Activated CD4-positive, CD25-positive, alpha-beta regulatory T cell treated with anti-CD3 and anti-CD28 coated beads, Interleukin-2, amount 50 U/mL, for 72 hours (primary cell): ENCODE measurements at regions not wholly inside any gene's neighbourhood (a gene's known extent, or its start where the extent isn't known, plus 50 kb on each side); places are given as distances from the start of the nearest gene placed in this dataset.

Source experiments
- DNase-seq: peaks from one replicate; pipeline ENCODE4 v3.0.0; 2021

DNA sequence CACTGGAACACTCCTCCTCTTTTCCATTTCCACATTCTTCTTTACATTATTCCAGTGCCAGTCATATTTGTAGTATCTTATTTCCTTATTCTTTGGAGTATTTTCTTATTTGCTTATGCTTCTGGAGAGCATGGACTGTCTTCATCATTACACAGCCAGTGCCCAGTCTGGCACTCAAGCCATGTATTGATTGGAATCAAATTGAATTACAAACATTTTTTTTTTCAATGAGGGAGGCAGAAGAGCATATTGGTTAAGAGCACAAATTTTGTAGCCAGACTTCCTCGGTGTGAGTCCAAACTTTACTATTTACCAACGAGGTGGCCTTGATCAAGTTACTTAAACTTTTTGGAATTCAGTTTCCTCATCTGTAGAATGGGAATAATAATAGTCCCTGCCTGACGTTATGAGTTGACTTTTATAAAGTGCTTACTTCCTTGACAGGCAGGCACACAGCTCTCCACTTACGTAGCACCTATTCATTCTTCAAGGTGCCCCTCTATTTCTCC lies 186.6 kb upstream of the BCL6 start:
- no peak for DNase-seq

DNA sequence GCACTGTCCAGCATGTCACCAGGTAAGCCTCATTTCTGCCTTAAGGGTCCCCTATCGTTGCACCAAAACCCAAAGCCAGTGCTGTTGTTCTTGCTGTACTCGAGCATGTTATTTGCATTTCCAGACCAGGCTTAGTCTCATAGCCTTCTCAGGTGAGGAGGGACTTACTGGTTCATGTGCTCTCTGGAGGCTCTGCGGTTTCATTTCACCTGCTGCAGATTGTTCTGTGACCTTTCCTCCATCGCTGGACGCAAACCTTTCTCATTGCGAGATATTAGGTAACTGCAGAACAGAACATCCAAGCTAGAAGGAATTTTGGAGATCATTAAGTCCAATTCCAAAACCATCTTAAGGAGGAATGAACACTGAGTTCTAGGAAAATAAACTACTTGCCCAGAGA lies 187.3 kb upstream of the BCL6 start:
- no peak for DNase-seq

DNA sequence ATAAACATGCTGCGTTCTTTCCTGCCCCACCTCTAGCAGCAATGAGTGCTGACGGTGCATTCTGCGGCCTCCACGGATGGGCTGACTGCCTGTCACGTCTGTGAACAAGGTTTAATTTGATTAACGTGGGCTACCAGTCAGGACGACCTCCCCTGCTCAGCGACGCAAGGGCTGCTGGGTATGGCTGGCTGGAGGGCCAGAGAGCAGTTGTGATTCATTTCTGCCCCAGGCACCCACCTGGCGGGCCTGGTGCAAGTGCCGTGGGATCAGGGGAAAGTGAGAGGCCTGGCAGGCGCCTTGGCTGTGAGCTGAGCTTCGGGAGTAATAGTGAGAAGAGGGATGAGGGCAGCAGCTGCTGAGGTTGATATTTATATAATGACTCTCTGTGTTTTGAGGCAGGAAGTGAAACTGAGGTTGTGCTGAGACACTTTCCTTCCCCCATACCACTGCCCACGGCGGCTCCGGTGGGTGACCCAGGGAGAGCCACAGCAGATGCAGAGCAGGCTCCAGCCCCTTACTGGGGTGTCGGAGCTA lies 190.4 kb upstream of the BCL6 start:
- DNase-seq, result peak; percentile 44

DNA sequence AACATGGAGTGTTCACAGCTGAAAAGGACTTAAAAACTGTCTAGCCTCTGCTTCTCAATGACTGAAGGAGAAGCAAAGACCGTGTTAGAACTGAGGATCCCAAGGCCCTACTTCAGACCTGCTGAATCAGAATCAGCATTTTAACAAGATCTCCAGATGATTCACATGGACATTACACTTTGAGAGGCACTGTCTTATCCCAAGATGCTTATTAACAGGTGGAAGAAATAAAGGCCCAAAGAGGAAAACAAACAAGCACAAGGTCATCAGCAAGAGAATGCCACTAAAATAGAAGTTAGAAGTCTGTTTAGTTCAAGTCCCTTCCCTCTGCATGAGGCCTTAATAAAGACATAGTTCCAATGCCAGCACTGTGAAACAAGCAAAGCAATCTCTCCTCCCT lies 191.4 kb upstream of the BCL6 start:
- no peak for DNase-seq

DNA sequence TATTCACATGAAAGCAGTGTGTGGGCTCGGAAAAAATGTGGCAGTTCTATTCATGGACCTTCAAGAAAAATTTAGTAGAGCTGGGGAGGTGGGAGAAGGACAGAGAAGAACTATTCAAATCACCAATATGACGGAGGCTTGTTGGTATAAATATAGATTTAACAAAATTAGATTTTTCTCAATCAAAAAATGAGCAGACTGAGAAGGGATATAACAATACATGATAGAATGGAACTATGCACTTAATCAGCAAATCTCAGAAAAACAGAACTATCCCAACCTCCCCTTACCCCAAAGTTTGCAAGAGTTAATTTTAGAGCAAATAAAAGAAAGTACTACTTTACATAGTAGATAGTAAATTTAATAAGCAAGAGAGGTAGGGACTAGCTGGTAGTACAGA lies 194.6 kb upstream of the BCL6 start:
- no peak for DNase-seq

DNA sequence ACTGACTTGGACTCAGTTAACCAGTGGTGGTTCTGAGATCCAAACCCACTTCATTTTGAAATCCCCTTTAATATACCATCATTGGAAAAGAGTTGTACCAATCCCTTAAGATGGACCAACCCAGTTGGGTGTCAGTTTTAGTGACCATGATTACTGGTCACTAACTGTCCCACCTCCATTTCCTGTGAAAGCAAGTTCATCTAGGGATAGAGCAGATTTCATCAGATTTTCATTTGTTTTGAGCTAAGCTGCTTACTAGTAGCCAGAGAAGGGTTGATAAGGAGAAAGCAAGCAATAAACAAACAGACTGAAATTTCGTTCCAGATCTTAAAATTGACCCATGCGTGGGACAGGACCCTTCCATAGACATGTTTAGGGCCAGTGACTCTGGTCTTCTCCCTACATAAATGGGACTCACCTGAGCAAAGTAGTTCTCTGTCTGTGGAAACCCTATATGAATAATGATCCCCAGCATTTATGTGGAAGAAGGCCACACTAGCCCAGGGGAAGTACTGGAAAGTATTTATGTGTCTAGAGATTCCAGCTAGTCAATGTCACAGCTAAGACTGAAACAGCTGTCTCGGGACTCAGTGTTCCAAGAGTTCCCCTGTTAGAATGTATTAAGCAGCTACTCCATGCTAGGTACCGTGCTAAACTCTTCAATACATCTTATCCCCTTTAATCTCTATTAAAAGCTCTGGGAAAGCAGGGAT lies 196.0 kb upstream of the BCL6 start:
- no peak for DNase-seq

DNA sequence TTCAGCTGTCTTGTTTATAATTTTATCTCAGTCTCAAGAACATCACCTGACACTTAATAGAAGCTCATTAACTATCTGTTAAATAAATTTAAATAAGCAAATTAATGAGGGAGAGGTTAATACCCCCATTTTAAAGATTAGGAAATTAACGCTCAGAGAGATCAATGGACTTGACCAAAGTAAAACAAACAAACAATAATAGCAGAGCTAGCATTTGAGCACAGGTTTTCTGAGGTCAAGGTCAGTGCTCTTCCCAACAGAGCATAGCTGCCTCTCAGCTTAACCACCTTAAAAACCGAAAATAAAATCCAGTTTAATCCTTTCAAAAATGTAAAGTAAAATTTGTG lies 196.6 kb upstream of the BCL6 start:
- DNase-seq, result no peak

DNA sequence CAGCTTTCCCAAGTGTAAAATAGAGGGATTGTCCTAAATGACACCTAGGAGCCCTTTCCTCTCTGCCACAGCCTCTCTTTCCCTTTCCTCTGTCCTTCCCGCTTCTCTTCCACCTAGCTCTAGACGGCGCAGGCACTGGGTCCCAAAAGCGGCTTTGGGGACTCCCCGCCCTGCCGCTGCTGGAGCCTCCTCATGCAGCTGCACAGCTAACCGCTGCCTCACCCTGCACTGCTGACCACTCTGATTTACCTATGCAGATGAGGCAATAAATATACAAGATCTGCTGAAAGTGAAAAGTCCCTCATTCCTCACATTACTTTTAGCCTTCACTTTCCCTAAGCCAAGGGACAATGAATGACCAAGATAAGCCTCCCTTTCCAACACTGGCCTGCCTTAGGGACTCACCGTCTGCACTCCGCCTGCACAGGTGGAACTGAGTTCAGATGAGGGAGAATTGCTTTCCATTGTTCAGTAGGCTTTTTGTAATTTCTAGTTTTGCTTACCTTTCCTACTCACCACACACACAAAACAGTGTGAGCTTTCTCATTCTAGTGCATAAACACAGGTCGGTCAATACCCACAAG lies 197.5 kb upstream of the BCL6 start:
- DNase-seq, result no peak

DNA sequence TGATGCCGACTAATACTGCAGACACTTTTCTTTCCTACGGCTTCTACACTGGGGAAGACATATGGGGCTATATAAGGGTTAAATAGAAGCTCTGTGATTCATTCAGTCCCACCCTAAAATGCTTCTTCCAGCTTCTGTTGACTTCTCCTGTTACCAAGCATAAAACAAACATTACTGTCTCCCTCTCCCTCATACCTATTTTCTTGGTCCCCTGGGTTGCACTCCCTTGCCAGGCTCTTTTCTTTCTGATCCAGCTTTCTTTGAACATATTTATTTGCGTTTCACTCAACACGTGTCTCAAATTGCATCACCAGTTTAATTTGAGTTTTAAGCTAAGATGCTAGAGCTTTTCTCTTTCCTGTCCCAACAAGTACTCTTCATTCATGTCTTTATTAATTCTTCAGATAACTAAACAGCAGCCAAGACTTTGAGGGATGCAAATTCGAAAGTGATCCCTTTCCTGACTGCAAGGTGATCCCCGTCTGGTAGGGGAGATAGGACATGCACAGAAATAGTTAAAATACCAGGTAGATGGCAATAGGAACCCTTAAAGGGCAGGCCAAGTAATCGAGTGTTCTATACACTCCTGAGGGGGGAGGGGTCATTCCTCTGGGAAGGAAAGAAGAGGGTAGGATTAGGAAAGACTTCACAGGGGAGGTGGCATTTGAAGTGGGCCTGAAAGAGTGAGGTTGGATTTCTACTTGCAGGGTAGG lies 198.6 kb upstream of the BCL6 start:
- no peak for DNase-seq

DNA sequence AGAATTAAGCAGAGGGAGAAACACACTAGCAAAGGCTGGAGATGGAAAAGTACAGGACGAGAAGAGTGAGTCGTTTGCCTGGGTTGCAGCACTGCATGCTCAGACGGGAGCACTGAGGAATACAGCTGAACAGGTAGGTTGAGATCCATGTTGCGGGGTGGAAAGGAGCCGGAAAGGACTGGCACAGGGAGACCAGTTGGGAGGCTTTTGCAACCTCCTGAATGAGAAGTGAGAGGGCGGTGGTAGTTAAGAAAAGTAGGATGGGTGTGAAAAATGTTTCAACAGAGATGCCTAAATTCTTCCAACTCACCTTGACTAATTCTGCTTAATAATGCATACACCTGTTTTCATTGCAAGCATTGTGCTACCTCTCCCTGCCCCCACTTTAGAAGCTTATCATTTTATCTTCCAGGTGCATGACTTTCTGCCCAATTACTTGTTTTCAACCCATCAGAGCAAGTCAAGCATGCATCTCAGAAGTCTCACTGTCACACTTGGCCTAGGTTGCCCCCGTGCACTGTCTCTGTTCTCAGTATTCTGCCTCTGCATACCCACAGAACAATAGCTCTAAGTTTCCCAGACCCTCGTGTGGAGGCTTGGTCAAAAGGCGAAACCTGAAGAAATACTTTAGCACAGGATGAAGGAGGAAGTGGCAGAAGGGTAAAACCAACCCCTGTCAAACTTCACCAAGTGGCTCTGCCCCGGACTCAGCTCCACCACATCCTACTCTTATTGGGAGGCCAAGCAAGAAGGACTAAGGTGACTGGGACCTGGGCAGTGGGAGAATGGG lies 199.3 kb upstream of the BCL6 start:
- DNase-seq, result no peak

DNA sequence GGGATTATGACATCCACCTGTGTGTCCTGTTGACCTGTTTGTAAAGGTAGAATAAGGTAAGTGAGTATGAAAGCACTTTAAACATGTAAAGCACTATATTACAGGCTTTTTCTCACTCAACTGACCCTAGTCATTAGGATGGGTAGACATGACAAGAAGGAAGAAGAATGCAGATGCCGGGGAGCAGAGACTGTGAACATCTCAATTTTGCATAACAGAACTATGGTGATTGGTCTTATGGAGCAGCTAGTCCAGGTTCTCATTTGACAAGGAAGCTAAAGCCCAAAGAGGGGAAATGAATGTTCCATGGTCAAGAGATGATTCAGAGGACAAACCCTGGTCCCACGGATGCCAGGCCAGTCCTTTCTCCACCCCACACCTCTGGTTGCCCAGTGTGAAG lies 200.1 kb upstream of the BCL6 start:
- no peak for DNase-seq

DNA sequence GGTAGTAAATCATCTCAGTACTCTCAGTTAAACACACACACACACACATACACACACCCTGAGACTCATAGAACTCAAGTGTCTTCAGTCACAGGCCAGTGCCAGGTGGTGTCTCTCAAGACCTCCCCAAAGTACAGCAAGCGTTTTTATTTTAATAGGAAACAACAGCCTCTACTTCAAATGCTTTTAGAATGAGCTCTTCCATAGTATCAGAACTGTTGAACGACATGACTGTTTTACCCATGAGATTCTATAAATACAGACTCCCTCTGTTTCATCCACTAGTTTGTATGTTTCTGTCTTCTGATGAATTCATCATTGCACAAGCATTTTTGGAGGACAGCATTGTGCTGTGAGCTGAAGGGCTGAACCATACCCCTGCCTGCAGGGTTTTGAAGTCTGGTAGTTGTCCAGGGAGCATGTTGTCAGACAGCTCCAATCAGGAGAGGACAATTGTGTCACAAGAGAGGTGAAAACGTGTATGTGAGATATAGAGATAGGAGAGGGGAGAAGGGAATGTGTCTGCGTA lies 201.0 kb upstream of the BCL6 start:
- DNase-seq, result no peak

DNA sequence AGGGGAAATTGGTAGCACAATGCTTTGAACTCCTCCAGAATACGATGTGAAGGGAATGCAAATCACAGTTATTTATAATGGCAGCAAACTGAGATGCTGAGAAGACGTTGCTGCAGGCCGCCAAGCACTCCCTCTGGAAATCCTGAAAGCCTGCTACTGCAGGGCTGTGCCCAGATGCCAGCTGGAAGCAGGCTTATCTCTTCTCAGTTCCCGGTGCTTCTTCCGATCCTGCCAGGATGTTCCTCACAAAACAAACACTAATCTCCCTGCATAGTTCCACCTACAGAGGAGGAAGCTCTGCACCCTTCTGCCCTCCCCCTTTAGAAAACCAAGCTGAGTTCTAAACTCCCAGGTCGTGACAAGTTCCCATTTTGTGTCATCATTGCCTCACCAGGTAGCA lies 201.7 kb upstream of the BCL6 start:
- DNase-seq, result no peak

DNA sequence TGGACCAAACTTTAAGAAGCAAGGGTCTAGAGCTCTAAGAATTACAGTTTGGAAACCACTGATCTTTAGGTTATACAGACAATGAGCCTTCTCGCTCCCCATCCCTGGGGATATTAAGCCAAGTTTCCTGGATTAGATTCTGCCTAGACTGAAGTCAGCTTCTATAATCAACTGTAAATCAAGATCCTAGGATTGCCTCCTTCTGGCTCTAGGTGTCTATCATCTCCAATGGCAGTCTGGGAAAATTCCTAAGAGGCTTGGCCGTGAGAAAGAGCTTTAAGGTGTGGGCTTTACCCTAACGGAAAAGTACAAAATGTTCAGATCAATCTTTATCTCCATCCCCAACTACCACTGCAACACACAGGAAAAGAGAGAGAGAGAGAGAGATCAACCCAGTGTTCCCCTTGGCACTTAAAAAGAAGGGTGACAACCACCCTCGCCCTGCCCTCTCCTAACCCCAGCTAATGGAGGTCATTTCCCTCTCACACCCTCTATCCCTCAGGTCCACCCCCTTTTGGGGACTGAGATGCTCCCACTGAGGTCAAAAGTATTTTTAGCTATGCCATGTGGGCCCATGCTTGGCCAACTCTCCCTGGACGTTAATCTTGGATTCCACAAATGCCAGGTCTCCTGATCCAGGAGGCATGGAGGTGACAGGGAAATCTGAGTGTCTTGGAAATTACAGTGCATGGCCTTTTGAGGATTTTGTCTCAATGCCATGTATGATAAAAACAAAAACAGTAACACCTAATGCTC lies 202.8 kb upstream of the BCL6 start:
- DNase-seq, result no peak

DNA sequence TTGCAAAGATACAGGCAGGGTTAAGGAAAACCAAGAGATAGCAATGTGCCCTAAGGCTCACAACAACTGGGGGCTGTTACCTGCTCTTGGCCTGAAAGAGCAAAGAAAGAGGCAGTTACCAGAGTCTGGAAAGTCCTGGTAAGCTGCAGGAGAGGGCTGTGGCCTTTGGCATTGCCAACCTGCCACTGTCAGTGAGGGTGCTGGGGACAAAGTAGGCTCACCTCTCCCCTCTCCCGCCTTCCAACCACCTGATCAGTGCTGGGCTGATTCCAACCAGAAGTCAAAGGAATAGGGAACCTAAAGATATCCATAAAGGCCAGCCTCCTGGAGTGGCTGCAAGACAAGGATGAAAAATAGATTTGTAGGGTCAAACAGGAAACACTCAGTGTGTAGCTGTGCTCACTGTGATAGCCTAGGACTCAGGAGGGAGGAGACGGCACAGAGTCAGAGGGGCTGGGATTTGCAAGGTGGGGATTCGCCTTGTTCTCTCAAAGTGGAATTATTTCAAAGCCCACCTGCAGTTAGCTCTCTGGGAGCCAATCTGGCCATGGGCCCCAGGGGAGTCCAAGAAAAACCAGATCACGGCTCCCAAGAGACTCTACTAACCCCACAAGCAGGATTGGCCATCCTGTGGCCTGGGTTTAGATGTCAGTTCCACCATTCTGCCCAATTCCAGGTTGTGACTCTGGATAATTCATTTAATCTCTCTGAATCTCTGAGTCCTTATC lies 204.0 kb upstream of the BCL6 start:
- DNase-seq, result no peak

DNA sequence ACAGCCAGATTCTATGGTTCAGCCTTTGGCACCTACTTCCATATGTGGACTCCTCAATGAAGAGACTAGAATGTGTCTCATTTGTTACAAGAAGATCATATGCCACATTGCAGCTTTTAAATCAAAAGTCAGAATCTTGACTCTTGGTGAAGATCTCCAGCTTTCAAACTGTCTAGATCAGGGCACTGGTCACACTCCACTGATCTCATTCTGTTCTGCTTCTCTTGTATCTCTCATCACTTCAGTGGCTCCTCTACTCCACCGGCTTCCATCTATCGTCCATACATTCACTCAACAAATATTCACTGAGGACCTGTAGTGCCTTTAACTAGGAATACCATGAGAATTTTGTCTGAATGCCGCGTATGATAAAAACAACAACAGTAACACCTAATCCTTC lies 203.3 kb upstream of the LPP start:
- DNase-seq, result no peak

DNA sequence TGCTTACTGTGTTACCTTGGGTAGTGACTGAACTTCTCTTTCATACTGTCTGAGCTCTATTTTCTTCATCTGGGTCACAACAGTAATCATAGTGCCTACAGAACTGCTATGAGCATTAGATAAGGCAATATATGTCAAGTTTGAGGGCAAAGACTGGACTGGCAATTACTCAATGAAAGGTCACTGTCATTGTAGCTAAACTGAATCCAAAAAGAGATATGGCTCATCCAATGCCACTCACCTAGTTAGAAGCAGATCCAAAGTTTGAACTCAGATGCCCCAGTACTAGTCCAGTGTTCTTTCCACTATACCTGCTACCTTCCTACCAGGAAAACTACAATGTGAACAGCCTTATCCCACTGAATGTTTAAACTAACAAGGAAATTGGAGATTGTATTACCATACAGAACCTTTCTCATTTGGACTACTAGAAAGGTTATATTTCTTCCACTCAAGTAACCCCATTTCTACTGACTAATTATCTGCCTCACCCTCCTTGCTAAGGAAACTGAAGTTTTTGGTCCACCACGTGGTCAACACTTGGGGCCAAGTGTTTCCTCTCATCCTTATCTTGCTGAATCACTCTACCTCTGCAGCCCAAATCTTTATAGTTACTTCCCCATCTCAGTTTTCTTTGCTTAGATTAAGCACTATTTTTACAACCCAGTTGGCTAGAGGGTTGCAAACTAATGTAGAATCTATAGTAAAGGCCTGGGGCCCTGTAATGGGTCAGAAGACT lies 202.3 kb upstream of the LPP start:
- DNase-seq, result no peak

DNA sequence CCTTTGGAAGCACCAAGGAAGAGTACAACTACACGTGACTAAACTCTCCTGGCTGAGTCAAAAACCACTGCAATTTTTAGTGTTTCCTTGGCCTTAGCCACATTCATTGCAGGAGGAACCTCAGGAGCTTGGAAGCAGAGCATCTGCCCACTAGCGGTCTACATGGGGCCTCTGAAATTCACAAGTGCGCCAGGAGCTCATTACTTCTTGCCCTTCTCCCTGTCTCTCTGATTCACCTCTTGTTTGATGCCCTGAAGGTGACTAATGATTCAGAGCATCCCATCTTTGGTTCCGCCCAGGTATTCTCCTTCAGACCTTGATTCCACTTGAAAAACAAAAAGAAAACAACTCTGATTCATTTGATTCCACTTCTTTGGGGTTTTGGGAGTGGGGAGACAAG lies 201.1 kb upstream of the LPP start:
- no peak for DNase-seq

DNA sequence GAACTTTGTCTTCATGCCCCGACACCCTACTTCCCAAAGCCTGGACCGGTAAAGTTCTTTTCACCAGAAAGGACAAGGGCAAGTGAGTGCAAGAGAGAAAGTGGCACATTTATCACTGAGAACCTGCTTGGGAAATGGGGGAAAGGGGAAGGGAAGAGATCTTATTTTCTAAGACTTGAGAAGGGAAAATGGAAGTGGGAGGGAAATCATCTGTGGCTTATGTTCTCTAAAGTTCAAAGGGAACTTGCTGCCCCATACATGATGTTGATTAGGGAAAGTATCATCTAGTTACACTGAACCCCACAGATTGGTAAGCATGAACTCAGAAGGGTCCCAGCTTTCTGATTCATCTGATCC lies 199.5 kb upstream of the LPP start:
- DNase-seq, result no peak

DNA sequence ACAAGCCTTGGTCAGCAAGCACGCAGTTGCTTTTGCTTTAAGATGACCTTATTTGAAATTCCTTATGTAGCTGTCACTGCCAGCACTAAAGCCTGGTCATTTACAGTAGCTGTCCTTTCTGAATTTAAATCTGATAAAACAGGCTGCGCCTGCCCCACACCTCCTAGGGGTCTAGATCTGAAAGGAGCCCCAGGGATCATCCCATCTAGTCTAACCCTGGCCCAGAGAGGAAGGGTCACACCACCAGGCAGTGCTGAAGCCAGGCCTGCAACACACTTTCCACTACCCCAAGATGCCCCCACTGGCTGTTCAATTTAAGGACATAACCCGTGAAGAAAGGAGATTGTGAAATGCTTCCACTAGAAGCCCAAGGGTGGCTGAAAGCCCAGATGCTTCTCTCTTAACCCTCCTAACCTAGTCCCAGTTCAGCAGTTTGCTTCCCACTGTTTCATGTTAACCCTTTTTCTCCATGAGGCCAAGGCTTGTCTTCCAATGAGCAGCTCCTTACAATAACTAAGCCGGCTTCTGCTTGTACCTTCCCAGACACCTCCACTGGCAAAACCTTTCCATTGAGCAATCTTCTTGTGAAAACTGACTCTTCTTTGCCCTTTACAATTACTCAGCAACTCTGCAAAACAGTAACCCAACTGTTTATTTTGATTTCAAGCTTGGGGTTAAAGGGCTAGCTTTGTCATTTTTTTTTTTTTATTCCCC lies 198.9 kb upstream of the LPP start:
- DNase-seq, result no peak
